GM11168 (cell line): ENCODE measurements at regions not wholly inside any gene's neighbourhood (a gene's known extent, or its start where the extent isn't known, plus 50 kb on each side); places are given as distances from the start of the nearest gene placed in this dataset.
"Not testable (repeated sequence)": the region's sequence is repeated elsewhere in the genome, so short reads cannot be mapped to it uniquely, and the experiment has no call there.

Experiments used
- in situ Hi-C: fragments of 300-500 bp; cut with MboI; formaldehyde crosslinking; loops from one replicate; pipeline ENCODE4 v1.12.0; 2022; ENCODE audit warnings: low sequenced_read_pairs; ENCODE audit not compliant: unreplicated experiment

DNA sequence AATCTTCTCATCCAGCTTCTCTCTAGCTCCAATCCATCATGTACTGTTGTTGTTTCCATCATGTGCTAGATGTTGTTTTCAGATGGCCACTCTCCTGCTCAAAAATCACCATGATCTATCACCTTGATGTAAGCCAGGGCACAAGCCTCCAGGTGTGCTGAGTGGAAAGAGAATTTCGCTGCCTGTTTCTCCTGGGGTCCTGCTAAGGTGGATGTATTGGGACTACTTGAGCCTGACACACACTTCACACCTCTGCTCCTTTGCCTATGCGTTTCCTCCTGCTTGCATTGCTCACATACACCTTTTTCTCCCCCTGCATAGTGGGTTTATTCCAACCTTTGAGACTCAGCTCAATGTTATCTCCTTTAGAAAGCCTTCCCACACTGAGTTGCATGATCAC is 287.6 kb downstream of the CYRIA start:
- in situ Hi-C loops = no loop called here

GRCh38 chr2:16375981-16376380 is 289.7 kb downstream of the CYRIA start:
- in situ Hi-C loops = no loop called here

GRCh38 chr2:16375351-16375750 is 290.3 kb downstream of the CYRIA start:
- in situ Hi-C loops = no loop called here

- in situ Hi-C loops = no loop called here
Observed at GRCh38 chr2:16374671-16375070, 291.0 kb downstream of the CYRIA start.

DNA sequence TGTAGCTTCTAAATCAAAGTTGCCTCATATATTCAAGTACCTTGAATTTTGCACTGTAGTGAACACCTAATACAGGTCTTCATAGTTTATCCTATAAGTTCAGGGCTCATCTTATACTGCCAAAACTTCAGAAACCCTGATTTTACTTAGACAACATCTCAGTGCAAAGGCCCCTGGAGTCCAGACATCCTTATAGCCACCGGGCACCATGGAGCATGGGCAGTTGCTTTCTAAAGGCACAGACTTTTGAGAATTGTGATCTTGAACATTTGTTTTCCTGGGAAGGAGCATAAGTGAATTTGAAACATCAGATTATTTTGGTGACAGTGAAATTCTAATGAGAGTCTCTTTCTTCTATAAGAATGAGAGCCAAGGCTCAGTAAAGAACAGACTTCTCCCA is 292.3 kb downstream of the CYRIA start:
- in situ Hi-C loops = no loop called here

- in situ Hi-C loops = no loop called here
Observed at GRCh38 chr2:16371751-16372150, 293.9 kb downstream of the CYRIA start.

DNA sequence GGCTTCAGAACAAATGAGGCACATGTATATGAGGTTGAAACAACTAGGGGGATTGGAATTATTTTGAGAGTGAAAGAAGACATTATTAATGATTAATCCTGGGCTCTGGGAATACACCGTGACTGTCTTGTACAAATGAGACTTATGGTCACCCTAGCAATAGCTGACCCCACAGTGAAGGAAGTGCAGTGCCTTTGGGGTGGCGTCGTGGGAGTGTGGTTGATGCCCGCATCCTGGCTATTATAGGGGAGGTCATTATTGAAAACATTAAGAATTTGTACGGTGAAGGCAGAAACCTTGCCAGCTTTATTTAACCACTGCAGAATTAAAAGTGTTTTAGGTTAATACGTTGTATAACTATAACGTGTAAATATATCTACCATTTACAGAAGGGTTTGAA is 296.7 kb downstream of the CYRIA start:
- in situ Hi-C loops = no loop called here

DNA sequence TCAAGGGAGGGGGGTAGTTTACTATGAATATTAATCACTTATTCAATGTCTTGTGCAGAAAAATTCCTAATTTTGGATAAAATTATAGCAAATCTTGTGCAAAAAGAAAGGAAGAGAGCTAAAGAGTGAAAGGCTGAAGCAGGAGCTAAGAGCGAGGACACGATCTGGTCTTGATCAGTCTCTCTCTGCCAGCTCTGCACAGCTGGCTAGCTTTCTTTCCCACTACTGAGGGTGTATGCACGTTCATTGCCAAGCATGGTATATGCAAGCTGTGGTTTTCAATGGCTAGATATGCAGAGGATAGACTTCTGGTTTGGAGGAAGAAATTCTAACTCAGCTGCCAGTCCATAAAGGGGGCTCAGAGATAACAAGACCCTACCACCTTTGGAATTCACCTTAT is 297.3 kb downstream of the CYRIA start:
- in situ Hi-C loops = no loop called here

DNA sequence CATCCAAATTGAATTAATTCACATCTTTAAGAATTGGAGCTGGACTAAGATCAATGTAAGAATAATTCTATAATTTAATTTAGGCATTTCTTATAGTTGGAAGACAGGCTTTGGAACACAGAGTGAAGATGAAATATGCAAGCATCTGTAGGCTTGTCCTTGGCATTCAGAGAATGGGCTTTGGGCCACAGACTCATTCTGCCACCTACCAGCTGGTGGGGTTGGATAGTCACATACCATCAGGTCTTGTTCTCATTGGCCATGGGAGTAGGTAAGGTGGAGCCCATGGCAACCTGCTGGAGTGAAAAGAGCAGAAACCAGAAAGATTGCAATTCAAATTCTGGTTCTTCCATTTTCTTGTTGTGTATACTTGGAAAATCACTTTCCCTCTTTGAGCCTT is 300.3 kb downstream of the CYRIA start:
- in situ Hi-C loops = no loop called here

GRCh38 chr2:16363581-16363980 is 302.1 kb downstream of the CYRIA start:
- in situ Hi-C loops = no loop called here

DNA sequence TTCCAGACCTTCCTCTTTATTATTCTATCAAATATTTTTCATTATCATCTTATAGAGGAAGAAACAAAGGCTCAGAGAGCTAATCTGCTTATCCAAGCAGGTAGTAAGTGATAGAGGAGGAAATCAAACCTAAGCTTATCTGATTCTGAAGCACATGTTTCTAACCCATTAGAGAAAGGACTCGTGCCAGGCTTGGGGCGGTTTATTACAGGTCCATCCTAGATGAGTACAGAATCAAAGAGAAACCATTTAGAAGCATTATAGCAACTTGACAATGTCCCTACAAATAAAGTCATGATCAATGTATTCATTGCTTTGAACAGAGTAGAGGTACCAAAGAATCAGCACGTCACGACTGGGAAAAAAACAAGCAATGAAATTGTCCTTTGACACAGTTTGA is 303.0 kb downstream of the CYRIA start:
- in situ Hi-C loops = no loop called here

- in situ Hi-C loops = no loop called here
Observed at GRCh38 chr2:16361261-16361995, 304.2 kb downstream of the CYRIA start.

DNA sequence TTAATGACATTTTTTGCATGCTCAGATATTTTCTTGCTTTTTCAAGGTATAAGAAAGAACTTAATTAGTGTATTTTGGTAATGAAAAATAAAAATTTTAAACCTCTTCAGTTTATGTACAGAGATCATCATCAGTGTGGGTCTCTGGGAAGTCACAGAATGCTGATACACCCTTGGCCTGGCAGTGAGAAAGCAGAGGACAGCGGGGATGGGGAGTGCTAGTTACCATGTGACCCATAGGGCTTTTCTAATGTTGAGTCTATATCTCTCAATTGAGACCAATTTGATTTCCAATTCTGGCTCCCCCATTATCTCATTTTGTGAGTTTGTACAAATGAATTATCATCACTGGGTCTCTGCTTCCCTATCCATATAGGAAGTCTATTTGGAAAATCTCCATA is 305.7 kb downstream of the CYRIA start:
- in situ Hi-C loops = no loop called here

DNA sequence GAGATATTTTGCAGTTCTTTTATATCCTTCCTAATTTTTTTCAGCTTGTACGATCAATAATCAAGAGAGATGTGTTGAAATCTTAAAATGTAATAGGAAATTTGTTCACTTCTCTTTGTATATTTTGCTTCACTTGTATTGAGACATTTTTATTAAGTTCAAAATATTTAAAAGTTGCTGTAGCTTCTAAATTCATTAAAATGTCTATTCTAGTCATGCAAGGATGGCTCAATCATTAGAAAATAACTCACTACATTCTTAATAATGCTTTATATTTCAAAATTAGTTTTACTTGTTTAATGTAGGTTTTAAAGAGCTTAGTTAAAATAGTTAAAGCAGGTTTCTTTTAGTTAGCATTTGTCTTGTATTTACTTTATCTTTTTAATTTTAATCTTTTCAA is 308.4 kb downstream of the CYRIA start:
- in situ Hi-C loops = no loop called here

GRCh38 chr2:16351541-16351940 is 314.1 kb downstream of the CYRIA start:
- in situ Hi-C loops = no loop called here

DNA sequence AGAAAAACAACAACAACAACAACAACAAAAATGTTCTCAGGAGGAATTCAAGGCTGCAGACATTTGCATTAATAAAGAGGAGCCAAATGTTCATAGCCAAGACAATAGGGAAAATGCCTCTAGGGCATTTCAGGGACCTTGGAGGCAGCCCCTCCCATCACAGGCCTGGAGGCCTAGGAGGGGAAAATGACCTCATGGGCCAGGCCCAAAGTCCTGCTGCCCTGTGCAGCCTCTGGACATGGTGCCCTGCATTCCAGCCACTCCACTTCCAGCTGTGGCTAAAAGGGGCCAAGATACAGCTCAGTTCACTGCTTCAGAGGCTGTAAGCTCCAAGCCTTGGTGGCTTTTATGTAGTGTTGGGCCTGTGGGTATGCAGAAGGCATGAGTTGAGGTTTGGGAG is 314.5 kb downstream of the CYRIA start:
- in situ Hi-C loops = no loop called here

GRCh38 chr2:16350211-16350610 is 315.4 kb downstream of the CYRIA start:
- in situ Hi-C loops = no loop called here

GRCh38 chr2:16349811-16350210 is 315.8 kb downstream of the CYRIA start:
- in situ Hi-C loops = no loop called here

DNA sequence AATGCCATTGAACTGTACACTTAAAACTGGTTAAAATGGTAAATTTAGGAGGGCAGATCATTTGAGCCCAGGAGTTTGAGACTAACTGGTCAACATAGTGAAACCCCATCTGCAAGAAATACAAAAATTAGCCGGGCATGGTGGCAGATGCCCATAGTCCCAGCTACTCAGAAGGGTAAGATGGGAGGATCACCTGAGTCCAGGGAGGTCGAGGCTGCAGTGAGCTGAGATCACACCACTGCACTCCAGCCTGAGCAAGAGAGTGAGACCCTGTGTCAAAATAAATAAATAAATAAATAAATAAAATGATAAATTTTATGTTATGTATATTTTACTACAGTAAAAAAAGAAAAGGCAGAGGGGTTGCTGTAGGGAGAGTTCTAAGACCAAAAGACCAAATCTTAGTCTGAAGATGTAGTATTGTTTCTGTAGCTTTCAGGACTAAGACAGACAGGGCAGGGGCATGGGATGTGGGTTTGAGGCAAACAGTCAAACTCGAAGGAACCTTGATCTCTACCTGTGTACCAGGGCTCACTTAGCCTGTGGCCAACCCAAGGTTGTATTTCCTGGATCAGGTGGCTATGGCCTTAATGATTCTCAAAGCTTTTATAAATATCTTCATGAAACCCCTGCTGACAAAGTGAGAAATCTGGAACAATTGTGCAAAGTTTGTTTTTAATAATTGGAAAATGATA is 316.7 kb downstream of the CYRIA start:
- in situ Hi-C loops = no loop called here

- in situ Hi-C loops = no loop called here
Observed at GRCh38 chr2:16346671-16347070, 319.0 kb downstream of the CYRIA start.

GRCh38 chr2:16345231-16345630 is 320.4 kb downstream of the CYRIA start:
- in situ Hi-C loops = not testable (repeated sequence)

GRCh38 chr2:16339206-16339605 is 326.4 kb downstream of the CYRIA start:
- in situ Hi-C loops = no loop called here
